ENCODE measurements at regions not wholly inside any gene's neighbourhood (a gene's known extent, or its start where the extent isn't known, plus 50 kb on each side); places are given as distances from the start of the nearest gene placed in this dataset.

DNA sequence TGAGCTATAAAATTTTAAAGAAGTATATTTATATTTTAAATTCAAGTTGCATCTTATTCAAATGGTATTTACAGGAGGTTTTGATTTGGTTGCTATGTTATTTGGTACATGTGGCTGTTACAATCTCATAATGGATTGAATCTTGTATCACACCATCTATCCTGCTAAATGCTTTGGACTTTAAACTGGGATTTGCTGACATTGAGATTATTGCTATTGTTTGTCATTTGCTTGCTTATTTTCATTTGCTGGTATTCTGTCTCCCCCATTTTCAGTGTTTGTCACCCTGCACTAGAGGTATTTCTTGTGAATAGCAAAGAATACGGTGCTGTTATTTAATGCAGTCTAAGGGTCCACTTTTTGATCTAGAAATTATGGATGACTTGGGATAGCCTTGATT is 171.1 kb downstream of the SH2D4B start:
- no peak for TF ChIP-seq ISL1 (CRISPR knock-in tag; IDR thresholded peaks at IDR 0.05)
- no peak for ATAC-seq

DNA sequence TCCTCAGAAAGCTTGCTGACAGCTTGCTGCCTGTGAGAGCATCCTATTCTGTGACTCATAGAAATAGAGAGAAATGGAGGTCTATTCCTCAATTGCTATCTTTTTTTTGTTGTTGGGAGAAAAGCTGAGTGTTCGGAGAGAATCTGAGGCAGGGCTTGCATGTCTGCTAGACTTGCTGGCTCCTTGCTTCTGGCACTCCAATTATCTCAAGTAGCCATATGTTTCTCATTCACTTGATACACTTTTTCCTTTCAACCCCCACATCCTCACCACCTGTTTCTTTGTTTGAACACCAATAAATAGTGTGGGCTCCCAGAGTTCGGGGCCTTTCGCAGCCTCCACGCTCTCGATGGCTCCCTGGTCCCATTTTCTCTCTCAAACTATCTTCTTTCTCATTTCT is 172.2 kb downstream of the SH2D4B start:
- TF ChIP-seq TCF4 (CRISPR knock-in tag; IDR thresholded peaks at IDR 0.05; ENCODE audit: borderline replicate concordance) = no peak
- TF ChIP-seq ZFP3 (CRISPR knock-in tag; IDR thresholded peaks at IDR 0.05) = no peak
- no peak for TF ChIP-seq PPARA (CRISPR knock-in tag; IDR thresholded peaks at IDR 0.05; ENCODE audit: borderline replicate concordance)
- no peak for TF ChIP-seq ZC3H10 (CRISPR knock-in tag; IDR thresholded peaks at IDR 0.05)
- no peak for TF ChIP-seq ESRRG (CRISPR knock-in tag; IDR thresholded peaks at IDR 0.05)
- TF ChIP-seq BACH2 (CRISPR knock-in tag; IDR thresholded peaks at IDR 0.05; ENCODE audit: borderline replicate concordance) = no peak
- TF ChIP-seq ZNF70 (CRISPR knock-in tag; IDR thresholded peaks at IDR 0.05) = no peak
- no peak for TF ChIP-seq ISL1 (CRISPR knock-in tag; IDR thresholded peaks at IDR 0.05)
- TF ChIP-seq, protein P1, sequence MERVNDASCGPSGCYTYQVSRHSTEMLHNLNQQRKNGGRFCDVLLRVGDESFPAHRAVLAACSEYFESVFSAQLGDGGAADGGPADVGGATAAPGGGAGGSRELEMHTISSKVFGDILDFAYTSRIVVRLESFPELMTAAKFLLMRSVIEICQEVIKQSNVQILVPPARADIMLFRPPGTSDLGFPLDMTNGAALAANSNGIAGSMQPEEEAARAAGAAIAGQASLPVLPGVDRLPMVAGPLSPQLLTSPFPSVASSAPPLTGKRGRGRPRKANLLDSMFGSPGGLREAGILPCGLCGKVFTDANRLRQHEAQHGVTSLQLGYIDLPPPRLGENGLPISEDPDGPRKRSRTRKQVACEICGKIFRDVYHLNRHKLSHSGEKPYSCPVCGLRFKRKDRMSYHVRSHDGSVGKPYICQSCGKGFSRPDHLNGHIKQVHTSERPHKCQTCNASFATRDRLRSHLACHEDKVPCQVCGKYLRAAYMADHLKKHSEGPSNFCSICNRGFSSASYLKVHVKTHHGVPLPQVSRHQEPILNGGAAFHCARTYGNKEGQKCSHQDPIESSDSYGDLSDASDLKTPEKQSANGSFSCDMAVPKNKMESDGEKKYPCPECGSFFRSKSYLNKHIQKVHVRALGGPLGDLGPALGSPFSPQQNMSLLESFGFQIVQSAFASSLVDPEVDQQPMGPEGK (CRISPR knock-in tag; IDR thresholded peaks at IDR 0.05; ENCODE audit: borderline replicate concordance) = no peak
- TF ChIP-seq CREB5 (CRISPR knock-in tag; IDR thresholded peaks at IDR 0.05; ENCODE audit: low read depth) = no peak
- TF ChIP-seq SNAI2 (CRISPR knock-in tag; IDR thresholded peaks at IDR 0.05) = no peak
- TF ChIP-seq OSR1 (CRISPR knock-in tag; IDR thresholded peaks at IDR 0.05) = no peak
- TF ChIP-seq CSDC2 (CRISPR knock-in tag; IDR thresholded peaks at IDR 0.05) = no peak
- no peak for TF ChIP-seq POU6F1 (CRISPR knock-in tag; IDR thresholded peaks at IDR 0.05; ENCODE audit: borderline replicate concordance, low read depth)
- TF ChIP-seq, protein P2, sequence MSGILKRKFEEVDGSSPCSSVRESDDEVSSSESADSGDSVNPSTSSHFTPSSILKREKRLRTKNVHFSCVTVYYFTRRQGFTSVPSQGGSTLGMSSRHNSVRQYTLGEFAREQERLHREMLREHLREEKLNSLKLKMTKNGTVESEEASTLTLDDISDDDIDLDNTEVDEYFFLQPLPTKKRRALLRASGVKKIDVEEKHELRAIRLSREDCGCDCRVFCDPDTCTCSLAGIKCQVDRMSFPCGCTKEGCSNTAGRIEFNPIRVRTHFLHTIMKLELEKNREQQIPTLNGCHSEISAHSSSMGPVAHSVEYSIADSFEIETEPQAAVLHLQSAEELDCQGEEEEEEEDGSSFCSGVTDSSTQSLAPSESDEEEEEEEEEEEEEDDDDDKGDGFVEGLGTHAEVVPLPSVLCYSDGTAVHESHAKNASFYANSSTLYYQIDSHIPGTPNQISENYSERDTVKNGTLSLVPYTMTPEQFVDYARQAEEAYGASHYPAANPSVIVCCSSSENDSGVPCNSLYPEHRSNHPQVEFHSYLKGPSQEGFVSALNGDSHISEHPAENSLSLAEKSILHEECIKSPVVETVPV (CRISPR knock-in tag; IDR thresholded peaks at IDR 0.05) = no peak
- no peak for TF ChIP-seq ZNF565 (CRISPR knock-in tag; conservative IDR thresholded peaks at IDR 0.05; ENCODE audit: low read depth)
- ATAC-seq = no peak

- ATAC-seq = no peak
- TF ChIP-seq POU6F1 (CRISPR knock-in tag; IDR thresholded peaks at IDR 0.05; ENCODE audit: borderline replicate concordance, low read depth) (no peak), ZNF8 (CRISPR knock-in tag; IDR thresholded peaks at IDR 0.05) (no peak), PPARA (CRISPR knock-in tag; IDR thresholded peaks at IDR 0.05; ENCODE audit: borderline replicate concordance) (no peak), TCF4 (CRISPR knock-in tag; IDR thresholded peaks at IDR 0.05; ENCODE audit: borderline replicate concordance) (no peak), BACH2 (CRISPR knock-in tag; IDR thresholded peaks at IDR 0.05; ENCODE audit: borderline replicate concordance) (no peak), TSHZ2 (CRISPR knock-in tag; IDR thresholded peaks at IDR 0.05) (no peak), ARNTL (CRISPR knock-in tag; IDR thresholded peaks at IDR 0.05; ENCODE audit: borderline replicate concordance, low read depth) (no peak), ZFP30 (CRISPR knock-in tag; IDR thresholded peaks at IDR 0.05) (no peak), OSR1 (CRISPR knock-in tag; IDR thresholded peaks at IDR 0.05) (no peak), SNAI2 (CRISPR knock-in tag; IDR thresholded peaks at IDR 0.05) (no peak), ZNF70 (CRISPR knock-in tag; IDR thresholded peaks at IDR 0.05) (no peak), RARB (CRISPR knock-in tag; IDR thresholded peaks at IDR 0.05) (no peak), ZC3H10 (CRISPR knock-in tag; IDR thresholded peaks at IDR 0.05) (no peak)
- TF ChIP-seq, protein P2 (CRISPR knock-in tag; IDR thresholded peaks at IDR 0.05) = no peak
- TF ChIP-seq, protein P1 (CRISPR knock-in tag; IDR thresholded peaks at IDR 0.05; ENCODE audit: borderline replicate concordance) = no peak
Measured at GRCh38 chr10:80713398-80713928, 175.8 kb downstream of the SH2D4B start.
